Lung microvascular endothelial cell (primary cell): ENCODE measurements at regions not wholly inside any gene's neighbourhood (a gene's known extent, or its start where the extent isn't known, plus 50 kb on each side); places are given as distances from the start of the nearest gene placed in this dataset.
"Not testable (repeated sequence)": the region's sequence is repeated elsewhere in the genome, so short reads cannot be mapped to it uniquely, and the experiment has no call there.

ENCODE experiments used
- DNase-seq, 2 donors: peaks; one replicate each; pipeline versions ENCODE4 v3.0.0 to v3.0.0-alpha.2; 2010; ENCODE audit warnings: low read depth in 2 of 2

DNA sequence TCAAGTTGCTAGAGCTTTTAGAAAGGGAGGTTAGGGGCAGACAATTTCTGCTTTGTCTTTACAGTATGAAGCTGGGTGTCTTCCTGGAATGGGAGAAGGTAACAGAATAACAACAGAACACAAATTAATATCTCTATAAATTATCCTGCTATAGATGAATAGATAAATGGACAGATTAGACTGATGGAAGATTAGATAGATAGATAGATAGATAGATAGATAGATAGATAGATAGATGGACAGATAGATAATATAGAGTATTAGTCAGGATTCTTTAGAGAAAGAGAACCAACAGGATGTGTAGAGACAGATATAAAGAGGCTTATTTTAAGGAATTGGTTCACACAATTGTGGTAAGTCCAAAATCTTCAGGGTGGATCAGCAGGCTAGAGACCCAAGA, 302.2 kb downstream of the BCL11A start:
- DNase-seq = no peak

DNA sequence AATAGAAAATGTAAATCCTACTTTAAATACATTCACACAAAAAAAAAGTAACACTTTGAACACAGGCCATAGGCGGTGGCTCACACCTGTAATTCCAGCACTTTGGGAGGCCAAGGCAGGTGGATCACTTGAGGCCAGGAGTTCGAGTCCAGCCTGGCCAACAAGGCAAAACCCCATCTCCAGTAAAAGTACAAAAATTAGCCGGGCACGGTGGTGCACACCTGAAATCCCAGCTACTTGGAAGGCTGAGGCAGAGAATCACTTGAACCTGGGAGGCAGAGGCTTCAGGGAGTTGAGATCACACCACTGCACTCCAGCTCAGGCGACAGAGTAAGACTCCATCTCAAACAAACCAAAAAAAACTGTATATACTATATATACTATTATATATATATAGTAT, 303.6 kb downstream of the BCL11A start:
- no peak for DNase-seq

DNA sequence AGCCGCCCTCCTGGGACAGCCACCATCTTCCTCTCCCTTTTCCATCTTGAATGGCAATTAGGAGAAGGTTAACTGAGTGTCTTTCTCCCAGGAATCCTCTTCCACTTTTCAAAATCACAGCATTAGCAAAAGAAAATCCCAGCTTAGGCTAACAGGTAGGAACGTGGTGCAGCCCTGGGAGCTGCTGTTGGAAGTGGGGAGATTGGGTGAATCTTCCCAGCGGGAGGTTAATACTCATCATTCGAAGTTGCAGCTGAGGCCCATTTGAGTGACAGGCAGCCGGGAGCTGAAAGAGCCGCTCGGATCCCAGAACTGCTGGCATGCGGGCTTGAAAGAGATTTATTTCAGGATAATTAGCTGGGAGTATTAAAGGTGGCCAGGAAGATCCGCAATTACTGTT, 306.0 kb downstream of the BCL11A start:
- no peak for DNase-seq

DNA sequence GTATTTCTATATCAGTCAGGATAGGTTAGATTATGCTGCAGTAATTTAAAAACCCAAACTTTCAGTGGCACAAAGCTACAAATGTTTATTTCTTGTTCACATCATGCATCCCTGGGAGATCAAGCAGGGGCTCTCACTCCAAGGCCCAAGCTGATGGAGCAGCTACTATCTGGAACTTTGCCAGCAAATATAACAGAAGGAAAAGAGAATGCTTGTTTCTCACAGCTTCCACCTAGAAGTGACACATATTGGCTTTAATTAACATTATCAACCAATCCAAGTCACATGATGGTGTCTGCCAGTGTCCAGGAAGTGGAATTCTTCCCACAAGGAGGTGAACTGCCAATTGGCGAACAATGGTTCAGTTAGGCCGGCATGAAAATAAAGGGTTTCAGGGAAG, 306.9 kb downstream of the BCL11A start:
- DNase-seq = no peak

DNA sequence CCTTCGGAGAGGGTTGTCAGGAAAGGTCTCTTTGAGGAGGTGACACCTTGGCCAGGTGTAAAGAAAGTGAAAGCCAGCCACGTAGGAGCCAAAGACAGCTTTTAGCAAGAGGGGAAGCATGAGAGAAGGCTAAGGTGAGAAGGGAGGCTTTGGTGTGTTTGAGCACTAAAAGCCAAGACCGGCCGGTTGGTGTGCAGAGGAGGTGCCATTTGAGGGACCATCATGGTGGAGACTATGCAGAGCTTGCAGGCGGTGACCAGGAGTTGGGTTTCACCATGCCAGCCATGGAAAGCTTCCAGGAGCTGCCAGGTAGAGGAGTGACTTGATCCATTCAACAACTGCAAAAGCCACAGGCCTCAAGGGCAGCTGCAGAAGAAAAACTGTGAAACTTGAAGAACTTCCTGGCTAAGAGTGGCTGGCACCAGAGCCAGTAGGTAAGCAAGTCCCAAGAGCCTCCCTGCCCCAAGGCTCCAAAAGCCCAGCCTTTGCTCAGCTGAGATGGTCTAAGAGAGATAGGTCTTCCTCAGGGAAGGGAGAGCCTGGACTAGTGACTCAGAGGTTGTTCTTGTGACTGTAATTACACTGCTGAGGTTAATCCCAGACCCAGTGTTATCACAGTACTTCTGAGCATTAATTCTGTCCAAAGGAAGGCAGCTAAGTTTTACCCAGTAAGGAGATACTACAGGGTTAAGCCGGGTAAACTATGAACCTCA, 319.0 kb downstream of the BCL11A start:
- DNase-seq = no peak

DNA sequence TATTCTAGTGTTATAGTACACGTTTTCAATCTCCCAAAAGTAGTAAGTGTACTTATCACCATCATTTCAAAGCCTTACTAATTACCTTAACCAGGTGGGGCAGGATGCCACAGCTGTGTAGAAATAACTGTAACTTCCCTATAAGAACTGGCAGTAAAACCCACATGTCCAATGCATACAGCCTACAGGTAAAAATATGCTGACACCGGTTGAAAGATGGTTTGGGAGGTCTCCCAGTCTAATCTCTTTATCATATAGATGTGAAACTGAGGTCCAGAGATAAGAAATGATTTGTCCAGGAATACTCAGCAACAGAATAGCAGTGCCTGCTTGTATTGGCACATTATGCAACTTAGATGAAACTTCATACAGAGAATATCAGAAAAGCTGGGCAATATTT, 322.9 kb downstream of the BCL11A start:
- DNase-seq = no peak

DNA sequence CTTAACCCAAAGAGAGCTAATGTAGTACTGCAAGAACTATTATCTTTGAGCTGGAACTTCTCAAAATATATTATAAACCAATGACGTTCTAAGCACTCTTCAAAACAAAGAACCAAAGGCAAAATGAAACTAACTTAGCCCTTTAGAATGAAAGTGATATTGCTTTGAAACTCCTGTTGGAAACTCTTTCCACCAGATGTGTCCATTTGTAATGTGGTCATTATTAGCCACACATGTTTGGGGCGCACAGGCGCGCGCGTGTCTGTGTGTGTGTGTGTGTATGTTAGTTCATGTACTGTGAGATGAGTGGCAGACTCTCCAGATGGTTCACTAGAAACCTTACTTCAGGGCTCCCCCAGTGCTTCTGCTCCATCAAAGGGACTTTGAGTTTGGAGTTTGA, 323.4 kb downstream of the BCL11A start:
- no peak for DNase-seq

DNA sequence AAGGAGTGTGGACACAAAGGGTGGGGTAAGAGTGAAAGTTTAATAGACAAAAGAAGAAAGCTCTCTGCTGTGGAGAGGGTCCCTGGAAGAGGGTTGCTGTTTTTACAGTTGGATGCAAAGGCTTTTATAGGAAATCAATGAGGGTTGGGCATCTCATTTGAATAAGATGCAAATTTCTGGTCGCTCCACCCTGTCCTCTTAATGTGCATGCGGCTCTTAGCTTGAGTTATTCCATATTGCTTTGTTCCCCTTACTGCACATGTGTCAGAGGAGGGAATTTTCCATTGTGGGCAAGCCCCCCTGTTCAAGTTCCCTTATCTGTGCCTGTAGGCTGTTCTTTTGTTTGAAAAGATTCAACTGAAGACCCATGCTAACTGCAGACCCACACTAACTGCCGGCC, 326.5 kb downstream of the BCL11A start:
- DNase-seq = no peak

DNA sequence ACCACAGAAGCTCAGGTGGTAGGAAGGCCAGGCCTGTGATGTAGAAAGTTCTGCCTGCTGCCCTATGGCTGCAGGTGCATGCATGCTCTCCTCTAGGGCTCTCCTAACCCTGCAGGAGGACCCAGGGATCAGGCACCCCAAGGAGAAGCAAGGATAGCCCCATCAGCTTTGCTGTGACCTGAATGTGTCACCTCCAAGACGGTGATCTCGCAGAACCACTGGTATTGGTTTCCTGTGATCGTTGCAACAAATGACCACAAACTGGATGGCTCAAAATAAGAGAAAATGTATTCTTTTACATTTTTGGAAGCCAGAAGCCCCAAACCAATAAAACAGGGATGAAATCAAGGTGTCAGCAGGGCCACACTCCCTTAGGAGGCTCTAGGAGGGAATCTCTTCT, 327.3 kb downstream of the BCL11A start:
- DNase-seq = no peak

DNA sequence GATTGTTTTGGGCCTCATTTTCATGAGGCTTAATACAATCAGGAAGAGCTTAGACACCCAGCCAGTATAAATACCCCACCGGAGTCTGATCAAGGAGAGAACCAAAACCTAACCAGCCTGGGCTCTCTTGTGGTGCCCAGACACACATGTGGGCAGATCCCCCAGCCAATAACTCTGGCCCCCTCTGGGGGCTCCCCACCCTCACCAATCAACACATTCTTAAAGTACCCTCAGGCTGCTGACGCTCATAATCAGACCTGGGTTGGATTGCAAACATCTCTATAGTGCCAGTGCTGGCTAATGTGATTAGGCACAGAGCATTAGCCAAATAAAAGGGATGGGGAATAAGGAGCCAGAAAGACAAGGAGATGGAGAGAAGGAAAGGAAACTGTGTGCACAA, 329.6 kb downstream of the BCL11A start:
- DNase-seq = no peak

DNA sequence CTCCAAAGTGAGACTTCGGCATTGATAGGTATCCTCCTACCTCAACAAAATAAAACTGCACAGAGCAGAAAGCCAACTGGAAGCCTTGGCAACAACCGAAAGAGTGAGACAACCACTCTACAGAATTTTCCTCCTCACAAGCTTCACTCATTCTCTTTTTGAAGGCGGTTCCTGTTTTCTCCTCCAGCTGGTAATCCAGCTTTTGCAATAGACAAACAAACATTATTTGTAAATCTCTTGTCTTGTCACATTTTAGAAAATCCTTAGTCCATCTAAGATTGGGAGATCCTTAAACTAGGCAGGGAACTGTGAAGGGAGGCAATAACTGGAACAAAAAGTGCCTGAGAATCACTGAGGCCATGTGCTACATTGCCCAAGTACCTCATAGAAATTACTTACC, 332.4 kb downstream of the BCL11A start:
- no peak for DNase-seq

DNA sequence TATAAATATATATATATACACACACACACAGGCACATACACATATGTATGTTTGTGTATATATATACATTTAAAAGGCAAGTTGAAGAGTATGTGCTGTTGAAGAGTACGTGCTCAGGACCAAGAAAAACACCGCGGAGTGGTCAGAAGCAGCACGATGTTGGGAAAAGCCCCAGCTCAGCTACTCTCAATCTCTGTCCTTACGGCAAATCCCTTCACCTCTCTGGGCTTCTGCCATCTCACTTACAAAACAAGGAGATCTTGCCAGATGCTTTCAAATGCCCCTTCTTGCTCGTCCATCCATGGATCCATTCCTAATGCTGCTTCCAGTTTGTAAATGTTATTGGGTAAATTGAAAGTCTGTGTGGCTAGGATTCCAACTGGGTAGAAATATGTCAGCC, 333.9 kb downstream of the BCL11A start:
- no peak for DNase-seq

DNA sequence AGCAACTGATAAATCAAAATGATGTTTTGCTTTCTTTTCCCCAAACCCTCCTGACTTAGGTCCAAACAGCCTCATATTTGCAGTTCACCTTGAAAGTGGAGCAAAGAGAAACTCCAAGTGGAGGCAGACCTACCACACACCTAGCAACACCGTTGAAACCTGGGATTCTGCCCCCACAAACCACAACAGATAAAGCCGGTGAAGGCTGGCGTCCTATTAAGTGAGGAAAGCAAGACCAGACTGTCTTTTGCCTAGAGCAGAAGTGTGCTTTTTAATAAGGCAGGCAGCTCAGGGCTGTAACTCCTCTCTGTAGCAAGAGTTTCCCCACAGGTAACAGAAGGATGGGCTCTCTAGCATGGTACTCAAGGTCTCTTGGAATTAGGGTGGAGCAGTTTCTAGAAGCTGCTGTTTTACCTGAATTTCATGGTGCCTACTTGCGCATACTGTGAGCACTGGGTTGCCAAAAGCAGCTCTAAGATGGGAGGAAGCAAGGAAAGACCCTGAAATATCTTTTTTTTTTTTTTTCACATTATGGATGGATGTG, 336.9 kb downstream of the BCL11A start:
- DNase-seq = no peak

DNA sequence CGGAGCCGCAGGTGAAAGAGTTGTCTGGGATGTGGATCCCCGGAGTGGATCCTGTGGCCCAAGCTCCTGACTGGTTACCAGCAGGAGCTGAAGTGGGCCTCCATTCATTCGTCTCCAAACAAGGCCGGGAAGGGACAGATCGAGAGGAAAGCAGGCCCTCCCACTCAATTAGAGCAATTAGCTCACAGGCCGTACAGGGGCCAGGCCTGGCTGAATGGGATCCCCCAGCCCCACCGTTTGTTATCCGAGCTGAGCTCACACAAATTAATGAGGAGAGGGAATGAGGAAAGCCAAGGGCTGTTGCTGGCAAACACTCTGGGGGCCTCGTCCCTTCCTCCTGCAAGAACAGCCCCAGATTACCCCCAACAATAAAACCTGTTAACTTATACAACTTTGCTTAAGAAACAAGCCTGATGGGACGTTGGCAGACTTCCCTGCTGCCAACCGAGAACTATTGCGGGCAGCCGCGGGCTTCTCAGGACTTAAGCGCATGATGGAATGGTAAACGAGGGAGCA, 338.0 kb downstream of the BCL11A start:
- DNase-seq = no peak

DNA sequence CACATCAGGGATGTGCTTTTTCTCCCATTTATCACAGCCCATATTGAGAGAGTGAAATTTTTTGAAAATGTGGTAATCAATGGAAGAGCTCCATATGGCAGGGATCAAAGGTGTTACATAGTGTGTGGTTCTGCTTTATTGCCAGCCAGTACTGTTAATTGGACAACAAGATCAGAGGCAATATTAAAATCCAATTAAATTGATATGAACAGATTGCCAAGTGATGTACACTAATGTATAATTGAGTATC, 338.9 kb downstream of the BCL11A start:
- DNase-seq = no peak

DNA sequence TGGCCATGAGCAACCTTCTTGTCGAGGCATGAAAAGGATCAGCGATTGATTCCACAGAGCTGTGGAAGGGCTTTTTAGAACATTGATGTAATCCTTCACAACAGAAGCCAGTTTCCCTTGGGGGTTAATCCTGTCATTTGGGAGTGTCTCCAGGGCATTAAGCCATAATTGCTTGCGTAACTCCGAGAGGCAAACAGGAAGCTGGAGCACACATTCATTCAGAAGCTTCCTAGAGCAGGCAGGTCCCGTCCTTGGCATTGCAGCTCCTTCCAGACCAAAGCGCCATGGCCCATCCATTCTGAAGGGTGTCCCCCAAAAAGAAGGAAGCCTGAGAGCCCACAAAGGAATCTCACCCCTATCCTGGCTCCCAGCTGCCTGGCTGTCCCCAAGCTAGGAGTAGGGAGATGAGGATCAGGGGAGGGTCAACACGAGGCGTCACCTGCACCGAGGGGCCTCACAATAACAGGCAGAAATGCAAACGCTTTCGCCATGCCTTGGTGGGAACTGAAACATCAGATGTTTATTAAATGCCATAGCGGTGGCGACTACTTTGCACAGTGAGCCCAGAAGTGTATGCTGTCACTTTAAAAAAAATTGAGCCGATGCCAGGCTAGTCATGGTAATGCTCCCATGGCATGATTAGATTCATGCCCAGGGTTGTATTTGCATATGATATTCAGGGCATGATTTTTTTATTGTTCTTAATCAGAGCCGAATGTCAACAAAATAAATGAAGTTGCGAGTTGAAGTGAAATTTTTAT, 339.4 kb downstream of the BCL11A start:
- DNase-seq = no peak

DNA sequence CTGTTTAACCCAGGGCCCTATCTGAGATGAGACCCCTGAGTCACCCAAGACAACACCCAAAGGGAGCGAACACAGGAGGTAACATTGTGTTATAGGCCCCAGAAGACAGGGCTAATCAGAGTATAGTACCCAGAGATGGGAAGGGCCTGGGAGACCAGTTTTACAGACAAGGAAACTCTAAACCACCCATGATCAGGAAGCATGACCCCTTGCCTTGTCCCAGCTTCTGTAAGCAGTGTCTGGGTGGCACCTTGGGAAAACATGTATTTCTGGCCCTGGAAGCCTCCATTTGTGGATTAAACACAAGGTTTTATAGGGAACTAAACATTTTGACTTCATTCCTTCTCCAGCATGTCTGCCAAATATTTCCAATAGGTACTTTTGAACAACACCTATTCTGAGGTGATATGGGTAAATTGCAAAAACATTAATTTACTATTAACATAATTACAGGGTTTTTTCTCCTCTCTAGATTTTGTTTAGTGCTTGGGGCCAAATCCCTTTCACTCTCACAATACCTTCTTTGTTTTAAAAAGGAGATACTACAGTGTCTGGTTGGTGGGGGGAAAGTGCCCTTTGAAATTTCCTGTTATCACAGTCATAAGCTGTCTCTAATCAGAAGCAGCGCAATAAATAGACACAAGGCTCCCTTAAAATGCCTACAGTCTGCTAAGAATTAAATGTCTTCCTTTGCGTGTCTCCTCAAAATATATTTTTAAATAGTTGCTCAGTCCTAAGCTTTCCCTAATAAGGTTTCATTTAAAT, 341.1 kb downstream of the BCL11A start:
- no peak for DNase-seq

DNA sequence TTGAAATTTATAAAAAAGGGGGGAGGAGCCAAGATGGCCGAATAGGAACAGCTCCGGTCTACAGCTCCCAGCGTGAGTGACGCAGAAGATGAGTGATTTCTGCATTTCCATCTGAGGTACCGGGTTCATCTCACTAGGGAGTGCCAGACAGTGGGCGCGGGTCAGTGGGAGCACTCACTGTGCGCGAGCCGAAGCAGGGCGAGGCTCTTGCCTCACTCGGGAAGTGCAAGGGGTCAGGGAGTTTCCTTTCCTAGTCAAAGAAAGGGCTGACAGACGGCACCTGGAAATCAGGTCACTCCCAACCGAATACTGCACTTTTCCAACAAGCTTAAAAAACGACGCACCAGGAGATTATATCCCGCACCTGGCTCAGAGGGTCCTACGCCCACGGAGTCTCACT, 364.4 kb downstream of the BCL11A start:
- DNase-seq = not testable (repeated sequence)

DNA sequence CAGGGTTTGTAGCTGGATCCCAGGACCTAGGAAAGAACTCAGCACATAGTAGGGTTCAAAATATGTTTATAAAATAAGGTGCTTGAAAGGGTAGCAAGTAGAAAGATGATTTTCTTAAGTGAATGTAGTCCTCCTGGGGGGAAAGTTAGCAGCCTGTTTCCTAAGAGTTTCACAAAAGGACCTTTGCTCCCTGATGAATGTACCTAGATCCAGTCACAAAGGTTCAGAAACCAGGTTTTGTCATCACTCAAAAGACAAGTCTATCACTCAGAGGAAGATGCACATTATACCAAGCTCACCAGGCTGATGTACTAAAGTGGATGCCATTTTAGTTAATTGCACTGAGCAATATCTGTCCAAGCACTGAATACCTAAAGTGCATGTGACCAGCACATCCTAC, 378.2 kb downstream of the BCL11A start:
- no peak for DNase-seq

DNA sequence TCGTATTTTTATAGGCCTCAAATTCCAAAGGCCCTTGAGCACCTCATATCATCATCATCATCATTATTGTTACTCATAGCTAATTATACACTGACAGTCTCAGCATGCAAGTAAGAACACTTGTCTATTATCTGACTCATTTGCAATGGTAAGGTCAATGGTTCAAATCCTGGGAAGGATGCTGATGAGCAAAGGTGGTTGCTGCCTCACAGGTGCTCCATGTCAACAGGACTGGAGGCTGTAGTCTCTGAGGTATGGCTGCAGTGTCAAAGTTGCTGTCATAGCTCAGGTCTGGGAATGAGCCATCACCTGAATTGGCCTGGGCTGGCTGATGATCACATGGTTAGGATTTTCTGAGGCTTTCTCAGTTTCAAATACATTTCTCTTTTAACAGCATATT, 379.3 kb downstream of the BCL11A start:
- no peak for DNase-seq

DNA sequence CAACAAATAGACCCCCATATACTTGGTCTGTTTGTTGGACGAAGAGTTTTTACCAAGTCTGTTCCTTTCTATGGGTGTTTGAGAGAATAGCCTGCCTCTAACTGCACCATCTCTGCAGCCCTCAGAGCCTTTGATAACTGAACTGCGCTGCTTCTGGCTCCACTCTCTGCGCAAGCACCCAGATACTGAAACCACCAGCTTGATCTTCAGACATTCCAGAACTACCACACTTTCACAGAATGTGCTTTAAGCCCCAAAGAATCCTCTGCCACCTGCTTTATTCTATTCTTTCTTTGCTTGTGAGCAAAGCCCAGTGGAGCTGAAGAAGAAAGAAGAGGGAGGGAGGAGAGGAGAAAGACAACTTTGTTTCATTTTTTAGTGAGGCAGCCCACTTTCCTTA, 380.7 kb downstream of the BCL11A start:
- DNase-seq = no peak

DNA sequence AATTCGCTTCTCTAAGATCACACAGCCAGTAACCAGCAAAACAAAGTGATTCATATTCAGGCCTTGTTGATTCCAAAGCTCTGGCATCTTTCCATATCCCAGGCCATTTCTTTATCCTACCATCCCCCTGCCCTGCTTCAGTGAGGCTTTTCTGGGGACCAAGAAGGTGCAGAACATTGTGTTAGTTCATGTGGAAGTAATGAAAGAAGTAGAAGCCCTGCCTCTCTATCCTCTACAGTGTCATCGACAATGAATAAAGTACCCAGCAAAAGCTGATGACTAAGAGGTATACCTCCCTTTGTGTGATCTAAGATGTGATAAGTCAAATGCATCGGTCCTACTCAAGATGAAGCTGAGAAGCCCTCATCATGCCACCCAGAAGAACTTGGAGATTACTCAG, 383.2 kb downstream of the BCL11A start:
- DNase-seq = no peak

DNA sequence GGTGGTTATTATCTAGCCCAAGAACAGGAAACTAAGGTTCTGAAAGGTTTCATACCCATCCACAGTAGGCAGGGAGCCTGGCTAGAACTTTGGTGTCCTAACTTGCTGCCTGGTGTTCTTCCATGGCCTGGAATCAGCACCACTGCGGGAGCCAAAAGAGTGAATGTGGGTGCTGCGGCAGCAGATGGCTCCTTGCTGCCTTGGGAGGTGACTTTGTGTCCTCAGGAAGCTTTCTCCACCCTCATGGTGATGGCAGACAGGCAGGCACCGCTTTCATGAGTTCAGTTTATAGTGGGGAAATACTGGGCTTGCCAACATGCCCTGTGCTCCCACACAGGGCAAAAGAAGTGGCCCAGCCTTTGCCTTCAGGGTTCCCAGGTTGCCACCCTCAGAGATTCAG, 385.2 kb downstream of the BCL11A start:
- DNase-seq = no peak
